Fibroblast of lung (primary cell): ENCODE measurements at regions not wholly inside any gene's neighbourhood (a gene's known extent, or its start where the extent isn't known, plus 50 kb on each side); places are given as distances from the start of the nearest gene placed in this dataset.

Source experiments
- DNase-seq, 2 donors: peaks; one replicate each; pipeline versions ENCODE4 v3.0.0 to v3.0.0-alpha.2; 2010; ENCODE audit warnings: low read depth in 2 of 2
- H2AFZ ChIP-seq: 2 replicates; pipeline ENCODE4 v1.5.1; 2012; ENCODE audit warnings: low read length, control low read depth, inconsistent platforms
- H3K27ac ChIP-seq: 2 replicates; pipeline ENCODE4 v1.5.1; 2011; ENCODE audit warnings: low read length, control low read depth; ENCODE audit not compliant: insufficient read depth
- H3K27me3 ChIP-seq: 2 replicates; pipeline ENCODE4 v1.5.1; 2011; ENCODE audit warnings: mild to moderate bottlenecking, low read length; ENCODE audit not compliant: control insufficient read depth, insufficient read depth
- H3K36me3 ChIP-seq: 2 replicates; pipeline ENCODE4 v1.5.1; 2011; ENCODE audit warnings: low read length; ENCODE audit not compliant: control insufficient read depth, insufficient read depth
- H3K4me1 ChIP-seq: 2 replicates; pipeline ENCODE4 v1.5.1; 2011; ENCODE audit warnings: low read length; ENCODE audit not compliant: control insufficient read depth, insufficient read depth; ENCODE audit errors: extremely low read depth
- H3K4me2 ChIP-seq: 2 replicates; pipeline ENCODE4 v1.5.1; 2011; ENCODE audit warnings: low read length, control low read depth; ENCODE audit not compliant: insufficient read depth; ENCODE audit errors: extremely low read depth
- H3K4me3 ChIP-seq, 4 experiments: fragments of 200-600 bp in 1 of 4; sonication (generic) in 1 of 4; replicated peaks in 1 of 4; 2 replicates each; pipeline ENCODE4 v1.5.1; 2011 to 2016; ENCODE audit warnings: low read length in 4 of 4, low read depth in 3 of 4, mild to moderate bottlenecking in 3 of 4, control low read depth in 2 of 4, inconsistent platforms in 1 of 4, mixed read lengths in 1 of 4; ENCODE audit not compliant: insufficient read depth in 1 of 4; ENCODE audit errors: control extremely low read depth in 1 of 4
- H3K79me2 ChIP-seq: 2 replicates; pipeline ENCODE4 v1.5.1; 2012; ENCODE audit warnings: mild to moderate bottlenecking, low read length, inconsistent platforms; ENCODE audit not compliant: control insufficient read depth, insufficient read depth
- H3K9ac ChIP-seq: 2 replicates; pipeline ENCODE4 v1.5.1; 2011; ENCODE audit warnings: mild to moderate bottlenecking, low read length, control low read depth; ENCODE audit not compliant: insufficient read depth
- H3K9me3 ChIP-seq: 2 replicates; pipeline ENCODE4 v1.5.1; 2012; ENCODE audit warnings: low read depth, low read length; ENCODE audit not compliant: control insufficient read depth, insufficient read depth
- H4K20me1 ChIP-seq: 2 replicates; pipeline ENCODE4 v1.5.1; 2011; ENCODE audit warnings: low read length; ENCODE audit not compliant: control insufficient read depth, insufficient read depth; ENCODE audit errors: extremely low read depth
- CTCF ChIP-seq, 2 donors: IDR thresholded peaks in 1 of 2; conservative IDR thresholded peaks in 1 of 2; 1 replicate in 1 of 2; 2 replicates in 1 of 2; pipeline ENCODE4 v1.5.1; 2011 to 2012; ENCODE audit warnings: low read length in 2 of 2, control low read depth in 1 of 2, inconsistent platforms in 1 of 2, low read depth in 1 of 2, mild to moderate bottlenecking in 1 of 2
- EZH2 ChIP-seq: IDR thresholded peaks from 2 replicates; pipeline ENCODE4 v1.5.1; 2012; ENCODE audit warnings: low read length, control low read depth, mild to moderate bottlenecking; ENCODE audit errors: missing control alignments

GRCh38 chr7:91330191-91330808 is 66.1 kb downstream of the FZD1 start:
- DNase-seq, result peak; percentile 27 to 76

GRCh38 chr7:91330866-91331265 is 66.6 kb downstream of the FZD1 start:
- H3K4me2 ChIP-seq, result no peak overlapping the region
- H2AFZ ChIP-seq, result no peak overlapping the region
- peak in 1 of 2 donors; percentile 48 for DNase-seq
- no peaks in the 10 kb centered on the region for H3K4me1 ChIP-seq
- no peak overlapping the region for H3K9ac ChIP-seq
- no peaks in the 10 kb centered on the region for H3K9me3 ChIP-seq
- H3K27me3 ChIP-seq, result no peaks in the 10 kb centered on the region
- no peak overlapping the region for H3K4me3 ChIP-seq
- no peaks in the 10 kb centered on the region for H4K20me1 ChIP-seq
- no peak overlapping the region for H3K27ac ChIP-seq
- H3K36me3 ChIP-seq, result no peaks in the 10 kb centered on the region
- TF ChIP-seq EZH2 (no peak), CTCF (conservative IDR thresholded peaks at IDR 0.05 in 1 of 2, IDR thresholded peaks at IDR 0.05 in 1 of 2; ENCODE audit: low read depth in 1 of 2, low read length in 2 of 2) (no peak)
- H3K79me2 ChIP-seq, result no peaks in the 10 kb centered on the region

More at GRCh38 chr7:91330191-91330808, 66.1 kb downstream of the FZD1 start:
- Histone ChIP-seq H3K9me3 (no peaks in the 10 kb centered on the region), H2AFZ (no peak overlapping the region), H3K4me3 (no peak overlapping the region), H3K27ac (no peak overlapping the region), H3K9ac (no peak overlapping the region), H3K4me2 (no peak overlapping the region), H3K36me3 (no peaks in the 10 kb centered on the region), H3K4me1 (no peaks in the 10 kb centered on the region), H4K20me1 (no peaks in the 10 kb centered on the region), H3K27me3 (no peaks in the 10 kb centered on the region), H3K79me2 (no peaks in the 10 kb centered on the region)
- no peak for TF ChIP-seq CTCF (conservative IDR thresholded peaks at IDR 0.05 in 1 of 2, IDR thresholded peaks at IDR 0.05 in 1 of 2; ENCODE audit: low read depth in 1 of 2, low read length in 2 of 2)
- no peak for TF ChIP-seq EZH2

DNA sequence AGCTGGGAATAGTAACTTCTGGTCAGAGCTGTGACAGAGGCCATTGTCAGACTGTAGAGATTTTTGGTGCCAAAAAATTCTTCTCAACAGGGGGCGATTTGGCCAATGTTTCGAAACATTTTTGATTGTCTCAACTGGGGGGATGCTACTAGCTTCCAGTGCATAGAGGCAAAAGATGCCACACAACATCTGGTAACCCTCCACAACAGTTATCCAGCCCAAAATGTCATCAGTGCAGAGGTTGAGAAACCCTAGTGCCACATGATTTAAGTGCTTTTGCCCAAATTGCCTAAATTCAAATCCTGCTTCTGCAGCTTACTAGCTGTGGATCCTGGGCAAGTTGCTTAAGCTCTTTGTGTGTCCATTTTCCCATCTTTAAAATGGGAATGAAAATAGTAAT is 71.9 kb downstream of the FZD1 start:
- no peaks in the 10 kb centered on the region for H3K4me1 ChIP-seq
- H3K79me2 ChIP-seq, result no peaks in the 10 kb centered on the region
- H3K4me3 ChIP-seq, result no peak overlapping the region
- H3K36me3 ChIP-seq, result no peaks in the 10 kb centered on the region
- no peak overlapping the region for H3K9ac ChIP-seq
- no peak for DNase-seq
- no peaks in the 10 kb centered on the region for H3K9me3 ChIP-seq
- no peaks in the 10 kb centered on the region for H4K20me1 ChIP-seq
- no peak overlapping the region for H3K27ac ChIP-seq
- H3K4me2 ChIP-seq, result no peak overlapping the region
- no peak overlapping the region for H2AFZ ChIP-seq
- TF ChIP-seq CTCF (conservative IDR thresholded peaks at IDR 0.05 in 1 of 2, IDR thresholded peaks at IDR 0.05 in 1 of 2; ENCODE audit: low read depth in 1 of 2, low read length in 2 of 2) (no peak), EZH2 (no peak)
- peaks cover under 1% of the 10 kb centered on the region for H3K27me3 ChIP-seq
